Neural progenitor cell (in vitro differentiated cells): ENCODE measurements at regions not wholly inside any gene's neighbourhood (a gene's known extent, or its start where the extent isn't known, plus 50 kb on each side); places are given as distances from the start of the nearest gene placed in this dataset.
A peak's percentile ranks its signal among the peaks of the same experiment; 100 is the strongest.

ENCODE experiments used
- DNase-seq: peaks from one replicate; pipeline ENCODE4 v3.0.0-alpha.2; 2016; ENCODE audit warnings: low spot score
- H2AFZ ChIP-seq: fragments of 200-600 bp; sonication (generic); replicated peaks from 2 replicates; pipeline ENCODE4 v1.6.1; 2016; ENCODE audit warnings: antibody characterized with exemption
- H3F3A ChIP-seq: fragments of 200-600 bp; sonication (generic); 2 replicates; pipeline ENCODE4 v1.6.1; 2016; ENCODE audit warnings: antibody characterized with exemption, low read depth
- H3K27ac ChIP-seq: fragments of 200-600 bp; sonication (generic); 2 replicates; pipeline ENCODE4 v1.5.1; 2016; ENCODE audit warnings: mild to moderate bottlenecking
- H3K27me3 ChIP-seq: fragments of 200-600 bp; sonication (generic); 2 replicates; pipeline ENCODE4 v1.6.1; 2016; ENCODE audit warnings: mild to moderate bottlenecking, moderate library complexity
- H3K36me3 ChIP-seq: fragments of 200-600 bp; sonication (generic); 2 replicates; pipeline ENCODE4 v1.5.1; 2016
- H3K4me1 ChIP-seq: fragments of 200-600 bp; sonication (generic); 2 replicates; pipeline ENCODE4 v1.6.1; 2016; ENCODE audit warnings: mixed run types
- H3K4me2 ChIP-seq: fragments of 200-600 bp; sonication (generic); 2 replicates; pipeline ENCODE4 v1.6.1; 2016
- H3K4me3 ChIP-seq: fragments of 200-600 bp; sonication (generic); 2 replicates; pipeline ENCODE4 v1.5.1; 2016
- H3K79me2 ChIP-seq: fragments of 200-600 bp; sonication (generic); 2 replicates; pipeline ENCODE4 v1.6.1; 2016; ENCODE audit warnings: low read depth
- H3K9ac ChIP-seq: fragments of 200-600 bp; sonication (generic); 2 replicates; pipeline ENCODE4 v1.6.1; 2016
- H3K9me3 ChIP-seq: fragments of 200-600 bp; sonication (generic); 2 replicates; pipeline ENCODE4 v1.5.1; 2016; ENCODE audit warnings: low read depth
- H4K20me1 ChIP-seq: fragments of 200-600 bp; sonication (generic); 2 replicates; pipeline ENCODE4 v1.6.1; 2016; ENCODE audit warnings: low read depth
- H3K27ac Mint-ChIP-seq: 3 replicates; pipeline ENCODE4 v1.8.0; 2021; ENCODE audit warnings: mixed read lengths
- H3K27me3 Mint-ChIP-seq: 2 replicates; pipeline ENCODE4 v1.8.0; 2022; ENCODE audit warnings: low read depth, mild to moderate bottlenecking, inconsistent platforms, moderate library complexity, mixed read lengths; ENCODE audit not compliant: insufficient read depth
- H3K36me3 Mint-ChIP-seq: 3 replicates; pipeline ENCODE4 v1.8.0; 2021; ENCODE audit warnings: mixed read lengths
- H3K4me1 Mint-ChIP-seq: 3 replicates; pipeline ENCODE4 v1.8.0; 2021; ENCODE audit warnings: mixed read lengths
- H3K4me3 Mint-ChIP-seq: 3 replicates; pipeline ENCODE4 v1.8.0; 2021; ENCODE audit warnings: mild to moderate bottlenecking, moderate library complexity, mixed read lengths
- H3K9me3 Mint-ChIP-seq: 3 replicates; pipeline ENCODE4 v1.8.0; 2020; ENCODE audit warnings: mixed read lengths
- CTCF ChIP-seq: fragments of 200-600 bp; sonication (generic); IDR thresholded peaks from 2 replicates; pipeline ENCODE4 v1.5.1; 2017; ENCODE audit warnings: antibody characterized with exemption, mild to moderate bottlenecking
- EZH2 ChIP-seq: fragments of 200-600 bp; sonication (generic); IDR thresholded peaks from 2 replicates; pipeline ENCODE4 v1.6.1; 2017; ENCODE audit warnings: antibody characterized with exemption, mild to moderate bottlenecking, moderate library complexity
- EZH2phosphoT487 ChIP-seq: fragments of 200-600 bp; sonication (generic); IDR thresholded peaks from 2 replicates; pipeline ENCODE4 v1.6.1; 2017; ENCODE audit warnings: antibody characterized with exemption

GRCh38 chr2:67039517-67040103 is 357.5 kb upstream of the ETAA1 start:
- no peaks in the 10 kb centered on the region for H3F3A ChIP-seq

GRCh38 chr2:67041051-67041450 is 356.1 kb upstream of the ETAA1 start:
- H3K79me2 ChIP-seq = no peaks in the 10 kb centered on the region
- no peaks in the 10 kb centered on the region for H4K20me1 ChIP-seq
- H3K27me3 ChIP-seq = no peaks in the 10 kb centered on the region
- no peak overlapping the region for H3K4me2 ChIP-seq
- no peaks in the 10 kb centered on the region for H3F3A ChIP-seq
- no peak overlapping the region for H3K27ac ChIP-seq
- H3K4me1 ChIP-seq = peaks cover 9% of the 10 kb centered on the region
- no peaks in the 10 kb centered on the region for H3K9me3 ChIP-seq
- Mint-ChIP-seq H3K9me3 (no peaks in the 10 kb centered on the region), H3K27ac (no peak overlapping the region), H3K4me1 (no peaks in the 10 kb centered on the region), H3K4me3 (no peak overlapping the region), H3K36me3 (no peaks in the 10 kb centered on the region), H3K27me3 (no peaks in the 10 kb centered on the region)
- TF ChIP-seq EZH2phosphoT487 = no peak
- TF ChIP-seq CTCF = no peak
- no peak for TF ChIP-seq EZH2
- no peak overlapping the region for H3K9ac ChIP-seq
- H2AFZ ChIP-seq = no peak overlapping the region
- DNase-seq = no peak
- H3K36me3 ChIP-seq = no peaks in the 10 kb centered on the region
- no peak overlapping the region for H3K4me3 ChIP-seq

More at GRCh38 chr2:67039517-67040103, 357.5 kb upstream of the ETAA1 start:
- Histone ChIP-seq H3K36me3 (no peaks in the 10 kb centered on the region), H3K27me3 (no peaks in the 10 kb centered on the region), H3K4me1 (peaks cover 9% of the 10 kb centered on the region), H3K4me3 (no peak overlapping the region), H3K4me2 (peak overlapping the region; percentile 5), H2AFZ (peak overlapping the region; percentile 8), H3K9ac (no peak overlapping the region), H3K9me3 (no peaks in the 10 kb centered on the region), H3K27ac (no peak overlapping the region), H4K20me1 (no peaks in the 10 kb centered on the region), H3K79me2 (no peaks in the 10 kb centered on the region)
- no peaks in the 10 kb centered on the region for H3K4me1 Mint-ChIP-seq
- no peak overlapping the region for H3K4me3 Mint-ChIP-seq
- no peak for DNase-seq
- H3K36me3 Mint-ChIP-seq = no peaks in the 10 kb centered on the region
- H3K9me3 Mint-ChIP-seq = no peaks in the 10 kb centered on the region
- no peaks in the 10 kb centered on the region for H3K27me3 Mint-ChIP-seq
- H3K27ac Mint-ChIP-seq = no peak overlapping the region
- TF ChIP-seq EZH2 (no peak), CTCF (no peak), EZH2phosphoT487 (no peak)

GRCh38 chr2:67043781-67044478 is 353.2 kb upstream of the ETAA1 start:
- no peaks in the 10 kb centered on the region for H3K4me1 Mint-ChIP-seq
- Histone ChIP-seq H3F3A (no peaks in the 10 kb centered on the region), H3K79me2 (no peaks in the 10 kb centered on the region), H3K9me3 (no peaks in the 10 kb centered on the region), H3K27me3 (no peaks in the 10 kb centered on the region), H2AFZ (peak overlapping the region; percentile 30), H3K4me1 (peaks cover 9% of the 10 kb centered on the region), H3K4me2 (no peak overlapping the region), H3K9ac (no peak overlapping the region), H3K36me3 (no peaks in the 10 kb centered on the region), H3K4me3 (no peak overlapping the region), H4K20me1 (no peaks in the 10 kb centered on the region), H3K27ac (no peak overlapping the region)
- TF ChIP-seq CTCF (no peak), EZH2phosphoT487 (no peak), EZH2 (no peak)
- no peaks in the 10 kb centered on the region for H3K27me3 Mint-ChIP-seq
- H3K36me3 Mint-ChIP-seq = no peaks in the 10 kb centered on the region
- DNase-seq = no peak
- no peak overlapping the region for H3K4me3 Mint-ChIP-seq
- H3K27ac Mint-ChIP-seq = no peak overlapping the region
- no peaks in the 10 kb centered on the region for H3K9me3 Mint-ChIP-seq
